ENCODE measurements at regions not wholly inside any gene's neighbourhood (a gene's known extent, or its start where the extent isn't known, plus 50 kb on each side); places are given as distances from the start of the nearest gene placed in this dataset.
"Not testable (repeated sequence)": the region's sequence is repeated elsewhere in the genome, so short reads cannot be mapped to it uniquely, and the experiment has no call there.

DNA sequence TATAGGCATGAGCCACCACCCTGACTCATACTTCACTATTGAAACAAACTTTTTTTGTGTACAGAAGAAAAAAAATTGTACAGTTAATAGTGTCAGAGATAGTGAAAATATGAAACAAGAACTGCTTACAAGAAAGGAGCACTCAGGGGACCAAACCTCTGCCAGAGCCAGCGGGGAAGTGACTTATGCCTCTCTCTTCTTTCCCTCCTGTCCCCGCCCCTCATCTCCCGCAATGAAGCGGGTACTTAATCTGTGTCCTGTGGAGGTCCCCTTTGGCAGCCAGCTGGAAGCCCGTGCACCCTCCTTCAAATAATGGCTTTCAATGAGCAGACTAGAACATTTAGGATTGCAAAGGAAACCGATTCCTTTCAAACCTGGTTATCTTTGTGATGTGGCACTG is 51.5 kb downstream of the PPIAL4A start:
- DNase-seq, H3K4me3 Mint-ChIP-seq: not testable (repeated sequence)

DNA sequence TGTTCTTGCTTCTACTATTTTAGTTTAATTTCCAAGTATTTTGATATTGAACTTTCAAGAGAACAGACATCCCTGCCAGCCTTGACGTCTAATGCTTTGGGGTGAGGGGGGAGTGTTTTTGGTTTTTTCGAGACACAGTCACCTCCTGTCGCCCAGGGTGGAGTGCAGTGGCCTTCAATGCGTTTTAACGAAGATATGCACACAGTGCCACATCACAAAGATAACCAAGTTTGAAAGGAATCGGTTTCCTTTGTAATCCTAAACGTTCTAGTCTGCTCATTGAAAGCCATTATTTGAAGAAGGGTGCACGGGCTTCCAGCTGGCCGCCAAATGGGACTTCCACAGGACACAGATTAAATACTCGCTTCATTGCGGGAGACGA is 52.3 kb downstream of the PPIAL4A start:
- H3K36me3 Mint-ChIP-seq; H3K27me3 Mint-ChIP-seq (ENCODE audit: low read depth in 3 of 3); H3K9me3 Mint-ChIP-seq: not testable (repeated sequence)
- peak overlapping the region; percentile 94 to 100 (median 98) for H3K27ac Mint-ChIP-seq
- peak overlapping the region; percentile 90 to 97 (median 94) for H3K4me3 Mint-ChIP-seq
- peaks cover 21 to 25% of the 10 kb centered on the region in 2 donors for H3K4me1 Mint-ChIP-seq
- DNase-seq, result peak in 1 of 3 donors; percentile 37

More for the DNA sequence above, 51.5 kb downstream of the PPIAL4A start:
- H3K4me1 Mint-ChIP-seq, result peaks cover 18 to 24% of the 10 kb centered on the region in 2 donors
- H3K27ac Mint-ChIP-seq, result peak overlapping the region; percentile 92 to 100 (median 98)
- not testable (repeated sequence) for H3K36me3 Mint-ChIP-seq; H3K9me3 Mint-ChIP-seq; H3K27me3 Mint-ChIP-seq (ENCODE audit: low read depth in 3 of 3)

DNA sequence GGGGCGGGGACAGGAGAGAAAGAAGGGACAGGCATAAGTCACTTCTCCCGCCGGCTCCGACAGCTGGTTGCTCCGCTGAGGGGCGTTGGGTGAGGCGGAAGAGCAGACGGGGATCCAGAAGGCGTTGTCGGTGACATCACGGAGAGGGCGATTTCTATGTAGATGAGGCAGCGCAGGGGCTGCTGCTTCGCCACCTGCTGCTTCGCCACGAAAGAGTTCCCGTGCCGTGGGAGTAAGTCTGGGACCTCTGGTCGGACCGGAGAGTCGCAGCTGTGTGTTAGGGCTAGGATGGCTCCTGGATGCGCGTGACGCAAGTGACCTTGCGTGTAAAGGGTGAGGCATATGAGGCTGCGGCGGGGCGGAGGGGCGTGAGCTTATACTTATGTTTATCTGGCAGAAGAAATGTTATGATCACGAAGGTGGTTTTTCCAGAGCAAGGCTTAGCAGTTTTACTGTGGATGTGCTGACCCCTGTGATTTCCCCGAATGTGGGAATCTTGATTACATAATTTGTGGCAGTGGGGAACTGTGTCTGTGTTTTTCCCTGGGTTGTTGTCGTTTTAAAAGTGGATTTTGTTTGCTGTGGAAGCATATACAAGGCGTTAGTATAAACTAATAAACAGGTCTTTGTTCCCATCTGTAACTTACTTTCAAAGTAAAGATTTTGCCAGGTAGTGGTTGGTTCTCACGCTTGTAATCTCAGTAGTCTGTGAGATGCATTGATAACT is 52.8 kb downstream of the PPIAL4A start:
- H3K9me3 Mint-ChIP-seq; H3K27me3 Mint-ChIP-seq (ENCODE audit: low read depth in 3 of 3); H3K36me3 Mint-ChIP-seq: not testable (repeated sequence)
- Mint-ChIP-seq H3K4me3 (peak overlapping the region; percentile 90 to 97 (median 94)), H3K27ac (peak overlapping the region; percentile 94 to 100 (median 98)), H3K4me1 (peaks cover 25 to 28% of the 10 kb centered on the region in 2 donors)
- peak; percentile 71 to 78 (median 76) for DNase-seq

DNA sequence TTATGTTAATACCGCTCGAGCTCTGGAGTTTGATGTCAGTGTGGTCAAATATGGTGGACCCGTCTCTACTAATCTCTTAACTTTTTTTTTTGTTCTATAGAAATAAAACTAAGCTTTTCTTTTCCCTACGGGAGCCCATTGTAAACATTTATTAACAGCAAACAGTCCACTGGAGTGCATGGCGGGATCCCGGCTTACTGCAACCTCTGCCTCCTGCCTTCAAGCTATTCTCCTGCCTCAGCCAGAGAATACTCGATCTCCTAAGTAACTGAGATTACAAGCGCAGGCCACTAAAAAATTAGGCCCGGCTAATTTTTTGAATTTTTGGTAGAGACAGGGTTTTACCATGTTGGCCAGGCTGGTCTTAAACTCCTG is 53.4 kb downstream of the PPIAL4A start:
- Mint-ChIP-seq H3K27ac (peak overlapping the region; percentile 94 to 100 (median 98)), H3K4me3 (peak overlapping the region in 4 of 5 donors; percentile 90 to 97 (median 94)), H3K4me1 (peaks cover 28% of the 10 kb centered on the region in 2 donors)
- not testable (repeated sequence) for H3K9me3 Mint-ChIP-seq; H3K36me3 Mint-ChIP-seq; DNase-seq; H3K27me3 Mint-ChIP-seq (ENCODE audit: low read depth in 3 of 3)

DNA sequence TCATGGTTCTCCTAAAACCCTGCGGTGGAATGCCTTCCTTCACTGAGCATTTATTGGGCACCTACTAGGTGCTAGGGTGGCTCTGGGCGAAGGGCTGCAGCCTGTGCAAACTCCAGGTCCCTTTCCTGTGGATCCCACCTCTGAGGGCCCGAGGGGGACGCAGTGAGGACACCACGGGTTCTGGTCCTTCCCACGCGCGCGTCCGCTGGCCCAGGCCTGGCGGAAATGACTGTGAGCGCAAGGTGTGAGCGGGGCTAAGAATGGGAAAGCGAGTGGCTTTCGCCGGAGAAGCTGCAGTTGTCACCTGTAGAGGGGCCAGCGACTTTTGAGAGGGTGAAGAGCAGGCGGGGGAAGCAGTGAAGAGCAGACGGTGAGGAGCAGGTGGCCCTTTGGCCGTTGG is 55.1 kb downstream of the PPIAL4A start:
- not testable (repeated sequence) for H3K4me3 Mint-ChIP-seq; DNase-seq; H3K9me3 Mint-ChIP-seq; H3K27me3 Mint-ChIP-seq (ENCODE audit: low read depth in 3 of 3); H3K36me3 Mint-ChIP-seq
- Mint-ChIP-seq H3K4me1 (peaks cover 26 to 32% of the 10 kb centered on the region in 2 donors), H3K27ac (peak overlapping the region in 1 of 6 donors; percentile 10)

DNA sequence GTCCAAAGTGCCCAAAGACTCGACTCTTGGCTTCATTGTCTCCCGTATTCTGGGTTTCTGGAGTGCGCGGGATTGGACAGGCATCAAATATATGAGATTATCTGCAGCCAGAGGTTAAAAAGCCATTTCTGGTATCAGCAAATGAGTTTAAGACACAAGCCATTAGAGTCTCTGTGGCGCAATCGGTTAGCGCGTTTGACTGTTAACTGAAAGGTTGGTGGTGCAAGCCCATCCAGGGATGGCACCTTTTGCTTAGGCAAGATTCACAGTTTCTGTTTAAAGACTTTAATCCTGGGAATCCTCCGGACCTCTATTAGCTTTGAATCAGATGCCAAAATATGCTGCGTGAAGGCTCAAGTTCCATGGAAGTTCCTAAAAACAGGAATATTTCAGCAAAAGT is 55.6 kb downstream of the PPIAL4A start:
- not testable (repeated sequence) for H3K9me3 Mint-ChIP-seq; H3K4me3 Mint-ChIP-seq; DNase-seq; H3K27me3 Mint-ChIP-seq (ENCODE audit: low read depth in 3 of 3); H3K36me3 Mint-ChIP-seq; H3K27ac Mint-ChIP-seq
- H3K4me1 Mint-ChIP-seq, result peaks cover 26 to 32% of the 10 kb centered on the region in 2 donors

DNA sequence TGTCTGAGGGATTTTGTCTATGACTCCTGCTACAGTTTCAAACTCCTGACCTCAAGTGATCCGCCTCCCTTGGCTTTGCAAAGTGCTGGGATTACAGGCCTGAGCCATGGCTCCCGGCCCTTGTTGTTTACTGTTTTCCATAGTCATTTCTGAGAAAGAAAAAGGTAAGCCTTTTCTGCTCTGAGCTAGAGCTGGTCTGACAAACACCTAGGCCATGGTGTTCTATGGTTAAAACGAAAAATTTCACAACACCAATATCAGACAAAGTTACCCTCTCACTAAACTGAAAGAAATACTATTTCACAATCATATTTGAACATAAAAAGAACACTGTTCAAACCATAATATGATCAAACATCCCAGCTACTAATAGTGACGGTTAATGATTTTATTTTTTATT is 57.5 kb downstream of the PPIAL4A start:
- not testable (repeated sequence) for H3K9me3 Mint-ChIP-seq

DNA sequence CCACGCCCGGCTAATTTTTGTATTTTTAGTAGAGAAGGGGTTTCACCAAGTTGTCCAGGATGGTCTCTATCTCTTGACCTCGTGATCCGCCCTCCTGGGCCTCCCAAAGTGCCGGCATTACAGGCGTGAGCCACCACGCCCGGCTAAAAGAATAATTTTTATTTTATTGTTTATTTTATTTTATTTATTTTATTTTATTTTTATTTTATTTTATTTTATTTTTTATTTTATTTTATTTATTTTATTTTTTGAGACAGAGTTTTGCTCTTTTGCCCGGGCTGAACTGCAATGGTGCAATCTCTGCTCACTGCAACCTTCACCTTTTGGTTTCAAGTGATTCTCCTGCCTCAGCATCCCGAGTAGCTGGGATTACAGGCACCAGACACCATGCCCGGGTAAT is 60.2 kb downstream of the PPIAL4A start:
- H3K4me3 Mint-ChIP-seq; H3K9me3 Mint-ChIP-seq; H3K27me3 Mint-ChIP-seq (ENCODE audit: low read depth in 3 of 3); DNase-seq; H3K36me3 Mint-ChIP-seq; H3K27ac Mint-ChIP-seq: not testable (repeated sequence)
- H3K4me1 Mint-ChIP-seq, result peaks cover 9 to 14% of the 10 kb centered on the region in 2 donors

More for the DNA sequence above, 57.5 kb downstream of the PPIAL4A start:
- not testable (repeated sequence) for H3K4me3 Mint-ChIP-seq; H3K27me3 Mint-ChIP-seq (ENCODE audit: low read depth in 3 of 3); DNase-seq; H3K36me3 Mint-ChIP-seq
- peak overlapping the region in 4 of 6 donors; percentile 28 to 64 (median 40) for H3K27ac Mint-ChIP-seq
- peaks cover 16 to 21% of the 10 kb centered on the region in 2 donors for H3K4me1 Mint-ChIP-seq

DNA sequence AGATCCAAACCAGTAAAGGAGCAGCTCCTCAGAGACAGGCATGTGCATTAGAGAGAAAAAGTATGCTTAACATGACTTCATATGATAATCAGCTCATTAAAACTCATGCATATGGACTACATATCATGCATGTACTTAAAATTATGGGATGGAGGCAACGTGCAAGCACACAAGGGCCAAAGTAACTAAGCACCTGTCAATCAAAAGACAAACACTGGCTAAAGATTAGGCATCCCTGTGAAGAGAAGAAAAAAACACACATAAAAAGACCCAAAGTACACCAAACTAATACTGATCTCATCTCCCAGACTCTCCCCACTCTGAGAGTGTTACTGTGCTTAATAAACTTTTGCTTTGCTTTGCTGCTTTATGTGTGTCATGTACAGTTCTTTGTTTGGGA is 61.1 kb downstream of the PPIAL4A start:
- not testable (repeated sequence) for H3K4me3 Mint-ChIP-seq; H3K27ac Mint-ChIP-seq; H3K27me3 Mint-ChIP-seq (ENCODE audit: low read depth in 3 of 3); H3K9me3 Mint-ChIP-seq; DNase-seq
- peaks cover 7 to 12% (median 7%) of the 10 kb centered on the region in 3 donors for H3K36me3 Mint-ChIP-seq
- H3K4me1 Mint-ChIP-seq, result peaks cover 9 to 14% of the 10 kb centered on the region in 2 donors

DNA sequence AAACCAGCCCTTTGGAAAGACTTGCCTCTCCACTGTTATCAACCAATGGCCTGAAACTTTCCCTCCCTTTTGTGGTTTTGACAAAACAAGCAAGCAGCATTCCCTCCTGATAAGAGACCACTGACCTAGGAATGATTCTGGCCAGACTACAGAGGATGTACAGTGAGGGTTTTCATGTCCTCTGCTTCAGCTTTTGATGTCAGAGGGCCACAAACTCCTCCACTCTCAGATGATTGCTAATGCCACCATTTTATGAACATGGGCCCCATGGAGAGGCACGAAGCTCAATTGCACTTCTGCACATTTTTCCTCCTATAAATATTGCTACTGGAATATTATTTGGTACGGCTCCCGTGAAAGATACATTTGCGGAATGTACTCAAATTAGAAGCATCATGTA is 61.5 kb downstream of the PPIAL4A start:
- not testable (repeated sequence) for H3K9me3 Mint-ChIP-seq; H3K27me3 Mint-ChIP-seq (ENCODE audit: low read depth in 3 of 3); H3K4me3 Mint-ChIP-seq; DNase-seq
- H3K27ac Mint-ChIP-seq, result peak overlapping the region in 2 of 6 donors; percentile 12 to 22
- peaks cover 14 to 18% of the 10 kb centered on the region in 2 donors for H3K4me1 Mint-ChIP-seq
- H3K36me3 Mint-ChIP-seq, result peaks cover 7 to 16% (median 12%) of the 10 kb centered on the region in 3 donors

DNA sequence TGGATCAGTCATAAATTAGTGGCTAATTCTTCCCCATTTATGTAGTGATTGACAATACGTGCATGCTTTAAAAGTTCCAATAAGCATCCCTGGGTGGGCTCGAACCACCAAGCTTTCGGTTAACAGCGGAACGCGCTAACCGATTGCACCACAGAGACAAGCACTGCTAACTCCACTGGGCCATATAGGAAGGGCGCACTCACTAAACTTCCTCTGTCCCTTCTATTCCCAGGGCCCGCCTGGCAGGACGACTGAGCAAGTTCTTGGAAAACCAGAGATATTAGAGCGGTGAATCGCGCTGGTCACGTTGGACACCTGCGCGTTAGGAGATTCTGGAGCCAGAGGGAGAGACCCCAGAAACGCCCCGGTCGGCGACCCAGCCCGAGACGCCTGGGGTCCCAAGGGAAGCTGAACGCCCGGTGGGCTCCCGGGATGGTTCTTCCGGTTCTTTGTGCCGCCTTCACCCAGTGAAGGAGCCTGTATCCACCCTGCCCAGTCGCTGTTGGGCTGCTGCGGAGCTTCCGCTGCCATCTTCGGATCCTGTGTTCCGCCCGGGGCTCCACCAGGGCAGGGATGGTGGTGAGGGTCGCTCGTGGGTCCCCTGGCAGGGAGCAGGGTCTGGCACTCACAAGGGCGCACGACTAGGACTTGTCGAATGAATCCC is 62.8 kb downstream of the PPIAL4A start:
- not testable (repeated sequence) for H3K9me3 Mint-ChIP-seq; H3K4me3 Mint-ChIP-seq; H3K27me3 Mint-ChIP-seq (ENCODE audit: low read depth in 3 of 3); H3K27ac Mint-ChIP-seq; DNase-seq
- H3K36me3 Mint-ChIP-seq, result peaks cover 7 to 19% (median 18%) of the 10 kb centered on the region in 3 donors
- peaks cover 9 to 23% of the 10 kb centered on the region in 2 donors for H3K4me1 Mint-ChIP-seq

DNA sequence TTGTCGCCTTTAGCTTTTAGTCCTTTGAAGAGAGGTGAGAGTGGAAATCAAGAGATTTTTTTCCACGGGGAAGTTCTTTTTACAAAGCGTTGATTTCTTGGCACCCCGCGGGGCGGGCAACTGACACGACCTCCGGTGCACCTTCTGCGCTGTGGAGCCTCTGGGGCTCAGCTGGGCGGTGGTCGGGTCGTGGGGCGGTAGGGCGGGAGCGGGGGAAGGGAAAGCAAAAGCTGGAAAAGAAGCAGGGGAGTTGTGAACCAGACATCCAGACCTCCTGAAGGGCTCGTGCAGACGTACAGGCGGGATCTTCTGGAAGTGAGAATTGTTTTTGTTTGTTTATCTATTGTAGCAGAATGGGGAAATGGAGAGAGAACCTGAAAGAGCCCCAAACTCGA is 63.3 kb downstream of the PPIAL4A start:
- H3K4me3 Mint-ChIP-seq; H3K27ac Mint-ChIP-seq; DNase-seq; H3K9me3 Mint-ChIP-seq; H3K27me3 Mint-ChIP-seq (ENCODE audit: low read depth in 3 of 3): not testable (repeated sequence)
- Mint-ChIP-seq H3K36me3 (peaks cover 7 to 21% (median 18%) of the 10 kb centered on the region in 3 donors), H3K4me1 (peaks cover 8 to 24% of the 10 kb centered on the region in 2 donors)

DNA sequence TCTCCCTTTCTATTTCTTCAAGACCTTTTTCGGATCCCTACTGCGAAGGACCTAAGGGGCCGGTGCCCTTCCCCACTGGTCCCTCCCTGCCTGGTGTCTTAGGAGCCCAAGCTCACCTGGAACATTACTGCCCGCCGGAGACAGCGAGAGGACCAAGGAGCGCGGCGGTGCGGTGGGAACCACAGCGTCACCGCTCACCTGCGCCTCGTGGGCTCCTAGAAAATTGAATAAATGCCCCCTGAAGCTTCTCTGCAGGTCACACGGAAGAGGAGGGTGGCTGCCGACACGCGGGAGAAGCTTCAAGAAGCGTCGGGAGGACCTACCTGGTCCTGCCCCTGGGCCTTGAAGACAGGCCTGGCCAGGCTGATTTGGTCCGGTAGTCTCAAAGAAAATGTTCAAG is 65.2 kb downstream of the PPIAL4A start:
- peaks cover 0 to 4% (median 0%) of the 10 kb centered on the region in 6 donors for H3K9me3 Mint-ChIP-seq
- H3K27me3 Mint-ChIP-seq (ENCODE audit: low read depth in 3 of 3), result peaks cover 0 to 2% (median 0%) of the 10 kb centered on the region in 3 donors
- H3K36me3 Mint-ChIP-seq, result peaks cover 7 to 21% (median 18%) of the 10 kb centered on the region in 3 donors
- H3K27ac Mint-ChIP-seq, result peak overlapping the region in 1 of 6 donors; percentile 2
- no peak overlapping the region for H3K4me3 Mint-ChIP-seq
- H3K4me1 Mint-ChIP-seq, result peaks cover 6 to 19% of the 10 kb centered on the region in 2 donors
- no peak for DNase-seq

DNA sequence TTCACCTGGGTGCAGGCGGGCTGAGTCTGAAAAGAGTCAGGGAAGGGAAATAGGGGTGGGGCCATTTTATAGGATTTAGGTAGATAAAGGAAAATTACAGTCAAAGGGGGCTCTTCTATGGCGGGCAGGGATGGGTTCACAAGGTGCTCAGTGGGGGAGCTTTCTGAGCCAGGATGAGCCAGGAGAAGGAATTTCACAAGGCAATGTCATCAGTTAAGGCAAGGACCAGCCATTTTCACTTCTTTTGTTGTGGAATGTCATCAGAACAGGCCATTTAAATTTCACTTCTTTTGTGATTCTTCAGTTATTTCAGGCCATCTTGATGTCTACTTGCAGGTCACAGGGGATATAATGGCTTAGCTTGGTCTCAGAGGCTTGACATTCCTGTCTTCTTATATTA is 66.4 kb downstream of the PPIAL4A start:
- not testable (repeated sequence) for H3K27me3 Mint-ChIP-seq (ENCODE audit: low read depth in 3 of 3); DNase-seq; H3K4me3 Mint-ChIP-seq; H3K9me3 Mint-ChIP-seq
- peaks cover 6 to 19% of the 10 kb centered on the region in 2 donors for H3K4me1 Mint-ChIP-seq
- H3K27ac Mint-ChIP-seq, result peak overlapping the region in 4 of 6 donors; percentile 0 to 36 (median 34)
- H3K36me3 Mint-ChIP-seq, result peaks cover 7 to 21% (median 18%) of the 10 kb centered on the region in 3 donors

All from immature natural killer cell (primary cell).